ENCODE measurements at regions not wholly inside any gene's neighbourhood (a gene's known extent, or its start where the extent isn't known, plus 50 kb on each side); places are given as distances from the start of the nearest gene placed in this dataset.

GRCh38 chr16:9597967-9598730, 506.7 kb downstream of the HAPSTR1 start:
- Histone ChIP-seq H3K4me1 (no peaks in the 10 kb centered on the region), H3K27me3 (no peaks in the 10 kb centered on the region), H3K27ac (peak overlapping the region in 1 of 4 donors; percentile 8), H3K4me3 (no peak overlapping the region), H3K9me3 (no peaks in the 10 kb centered on the region), H3K36me3 (no peaks in the 10 kb centered on the region)
- TF ChIP-seq CTCF (IDR thresholded peaks at IDR 0.05), result no peak
- no peak for TF ChIP-seq POLR2AphosphoS5 (IDR thresholded peaks at IDR 0.05)
- no peak for TF ChIP-seq EP300 (IDR thresholded peaks at IDR 0.05)
- TF ChIP-seq POLR2A (IDR thresholded peaks at IDR 0.05), result no peak
- WGBS, 2 donors, result 75 to 80% methylated on average over 9 of the region's 9 CpGs
- intact Hi-C loops (cut with DNase I), result no loop called here
- no peak for DNase-seq

- H3K27ac ChIP-seq, result no peak overlapping the region
- H3K27me3 ChIP-seq, result no peaks in the 10 kb centered on the region
- H3K36me3 ChIP-seq, result no peaks in the 10 kb centered on the region
- no peaks in the 10 kb centered on the region for H3K9me3 ChIP-seq
- intact Hi-C loops (cut with DNase I), result no loop called here
- WGBS, 2 donors, result 55 to 66% methylated on average over 3 of the region's 3 CpGs
- TF ChIP-seq POLR2A (IDR thresholded peaks at IDR 0.05), result no peak
- no peak overlapping the region for H3K4me3 ChIP-seq
- DNase-seq, result no peak
- H3K4me1 ChIP-seq, result no peaks in the 10 kb centered on the region
Measured at GRCh38 chr16:9598731-9599083, 507.3 kb downstream of the HAPSTR1 start.

- 85 to 90% methylated on average over 8 of the region's 8 CpGs for WGBS, 2 donors
- no peak for TF ChIP-seq POLR2AphosphoS5 (IDR thresholded peaks at IDR 0.05)
- no peak for TF ChIP-seq EP300 (IDR thresholded peaks at IDR 0.05)
- no peak for TF ChIP-seq POLR2A (IDR thresholded peaks at IDR 0.05)
- TF ChIP-seq CTCF (IDR thresholded peaks at IDR 0.05), result no peak
- H3K27me3 ChIP-seq, result no peaks in the 10 kb centered on the region
- H3K4me3 ChIP-seq, result no peak overlapping the region
- H3K27ac ChIP-seq, result no peak overlapping the region
- H3K9me3 ChIP-seq, result no peaks in the 10 kb centered on the region
- H3K4me1 ChIP-seq, result no peaks in the 10 kb centered on the region
- intact Hi-C loops (cut with DNase I), result no loop called here
- DNase-seq, result no peak
- H3K36me3 ChIP-seq, result no peaks in the 10 kb centered on the region
Measured at GRCh38 chr16:9599415-9600120, 508.1 kb downstream of the HAPSTR1 start.

- Histone ChIP-seq H3K4me3 (no peak overlapping the region), H3K4me1 (no peaks in the 10 kb centered on the region), H3K27me3 (no peaks in the 10 kb centered on the region), H3K36me3 (no peaks in the 10 kb centered on the region), H3K9me3 (no peaks in the 10 kb centered on the region), H3K27ac (no peak overlapping the region)
- WGBS, 2 donors, result 72 to 85% methylated on average over 4 of the region's 4 CpGs
- intact Hi-C loops (cut with DNase I), result no loop called here
- TF ChIP-seq POLR2AphosphoS5 (IDR thresholded peaks at IDR 0.05) (no peak), CTCF (IDR thresholded peaks at IDR 0.05) (no peak), EP300 (IDR thresholded peaks at IDR 0.05) (no peak), POLR2A (IDR thresholded peaks at IDR 0.05) (no peak)
- DNase-seq, result no peak
Measured at GRCh38 chr16:9602189-9602588, 510.7 kb downstream of the HAPSTR1 start.

- no peak overlapping the region for H3K4me3 ChIP-seq
- H3K4me1 ChIP-seq, result no peaks in the 10 kb centered on the region
- H3K27ac ChIP-seq, result no peak overlapping the region
- no peaks in the 10 kb centered on the region for H3K36me3 ChIP-seq
- no peak for DNase-seq
- 62 to 65% methylated on average over 7 of the region's 7 CpGs for WGBS, 2 donors
- no peaks in the 10 kb centered on the region for H3K27me3 ChIP-seq
- TF ChIP-seq POLR2A (IDR thresholded peaks at IDR 0.05), result no peak
- no peak for TF ChIP-seq EP300 (IDR thresholded peaks at IDR 0.05)
- no peak for TF ChIP-seq POLR2AphosphoS5 (IDR thresholded peaks at IDR 0.05)
- no peak for TF ChIP-seq CTCF (IDR thresholded peaks at IDR 0.05)
- intact Hi-C loops (cut with DNase I), result no loop called here
- no peaks in the 10 kb centered on the region for H3K9me3 ChIP-seq
Measured at GRCh38 chr16:9603316-9603715, 511.9 kb downstream of the HAPSTR1 start.

Data from sigmoid colon (tissue), 6 donors.